ENCODE measurements at regions not wholly inside any gene's neighbourhood (a gene's known extent, or its start where the extent isn't known, plus 50 kb on each side); places are given as distances from the start of the nearest gene placed in this dataset.

DNA sequence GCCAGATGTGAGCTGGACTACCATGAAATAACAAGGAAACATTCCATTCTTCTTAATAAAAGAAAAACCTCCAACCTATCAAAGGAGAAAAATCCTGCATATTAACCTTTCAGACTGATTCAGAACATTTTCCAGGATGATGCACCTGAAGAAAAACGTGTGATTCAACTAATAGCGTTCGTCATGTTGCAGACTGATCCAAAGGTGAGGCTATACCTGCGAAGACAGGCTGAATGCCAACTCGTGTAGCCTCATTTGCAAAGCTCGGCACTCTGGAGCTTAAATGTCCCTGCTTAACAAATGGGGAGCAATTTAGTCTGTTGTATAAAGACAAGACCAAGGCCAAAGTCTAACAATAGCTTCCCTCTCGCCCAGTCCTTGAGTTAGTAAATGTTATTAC lies 172.0 kb upstream of the NOCT start:
- Mint-ChIP-seq H3K4me1 (ENCODE audit: insufficient read depth, unreplicated experiment) (no peaks in the 10 kb centered on the region), H3K9me3 (ENCODE audit: unreplicated experiment) (no peaks in the 10 kb centered on the region), H3K4me3 (ENCODE audit: unreplicated experiment) (no peak overlapping the region), H3K27ac (ENCODE audit: low read depth, unreplicated experiment) (no peak overlapping the region), H3K27me3 (ENCODE audit: insufficient read depth, unreplicated experiment) (peaks cover 23% of the 10 kb centered on the region), H3K36me3 (ENCODE audit: insufficient read depth, unreplicated experiment) (no peaks in the 10 kb centered on the region)
- intact Hi-C loops (cut with micrococcal nuclease), result no loop called here
- CTCF ChIA-PET, result interaction anchor here (0.9 to 1.7 kb wide), 2 partner anchors 27 to 95 kb away, joined by 3 to 6 read pairs; no protein-coding TSS in a partner anchor
- no TSS peak for BruUV-seq (replicated peaks)
- POLR2A ChIA-PET, result interaction anchor here (0.7 kb wide), 1 partner anchor 67 kb away, joined by 3 read pairs; no protein-coding TSS in a partner anchor
- peak; percentile 22 for DNase-seq (ENCODE audit: unreplicated experiment)
- TF ChIP-seq, protein P1, sequence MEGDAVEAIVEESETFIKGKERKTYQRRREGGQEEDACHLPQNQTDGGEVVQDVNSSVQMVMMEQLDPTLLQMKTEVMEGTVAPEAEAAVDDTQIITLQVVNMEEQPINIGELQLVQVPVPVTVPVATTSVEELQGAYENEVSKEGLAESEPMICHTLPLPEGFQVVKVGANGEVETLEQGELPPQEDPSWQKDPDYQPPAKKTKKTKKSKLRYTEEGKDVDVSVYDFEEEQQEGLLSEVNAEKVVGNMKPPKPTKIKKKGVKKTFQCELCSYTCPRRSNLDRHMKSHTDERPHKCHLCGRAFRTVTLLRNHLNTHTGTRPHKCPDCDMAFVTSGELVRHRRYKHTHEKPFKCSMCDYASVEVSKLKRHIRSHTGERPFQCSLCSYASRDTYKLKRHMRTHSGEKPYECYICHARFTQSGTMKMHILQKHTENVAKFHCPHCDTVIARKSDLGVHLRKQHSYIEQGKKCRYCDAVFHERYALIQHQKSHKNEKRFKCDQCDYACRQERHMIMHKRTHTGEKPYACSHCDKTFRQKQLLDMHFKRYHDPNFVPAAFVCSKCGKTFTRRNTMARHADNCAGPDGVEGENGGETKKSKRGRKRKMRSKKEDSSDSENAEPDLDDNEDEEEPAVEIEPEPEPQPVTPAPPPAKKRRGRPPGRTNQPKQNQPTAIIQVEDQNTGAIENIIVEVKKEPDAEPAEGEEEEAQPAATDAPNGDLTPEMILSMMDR (IDR thresholded peaks at IDR 0.05; ENCODE audit: unreplicated experiment), result no peak

DNA sequence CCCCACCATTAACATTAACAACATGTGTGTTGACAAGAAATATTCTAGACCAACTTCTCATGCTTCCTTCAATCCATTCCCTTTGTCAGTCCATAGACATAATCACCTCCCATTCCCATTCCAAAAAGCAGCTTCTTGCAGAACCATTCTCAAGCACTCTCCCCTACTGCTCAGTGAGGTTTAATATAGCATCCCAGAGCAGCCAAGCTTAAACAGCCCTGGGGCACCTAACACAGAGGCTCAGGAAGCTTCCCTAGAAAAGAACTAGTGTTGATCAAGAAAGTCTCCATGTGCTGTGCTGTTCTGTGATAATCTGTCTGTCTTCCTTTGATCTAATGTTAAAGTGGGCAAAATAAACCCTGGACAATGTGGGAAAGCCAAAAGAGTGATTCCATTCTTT lies 174.2 kb upstream of the NOCT start:
- no TSS peak for BruUV-seq (replicated peaks)
- H3K27me3 Mint-ChIP-seq (ENCODE audit: insufficient read depth, unreplicated experiment), result peaks cover 23% of the 10 kb centered on the region

DNA sequence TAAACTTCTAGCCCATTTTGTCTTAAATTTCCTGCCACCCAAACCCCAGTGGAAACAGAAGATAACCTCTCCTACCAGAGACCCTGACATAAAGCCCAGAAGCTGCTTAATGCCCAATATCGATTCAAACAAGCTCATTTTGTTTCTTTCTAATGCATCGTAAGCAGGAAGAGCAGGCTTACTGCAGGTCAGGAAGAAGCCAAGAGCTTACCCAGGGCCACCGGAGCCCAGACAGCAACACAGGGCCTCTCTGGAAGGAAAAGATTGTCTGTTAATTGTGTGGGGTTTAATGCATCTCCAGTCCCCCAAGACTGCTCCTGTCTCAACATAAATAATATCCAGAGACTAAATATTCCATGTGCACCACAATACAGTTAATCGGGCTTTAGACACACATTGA lies 177.3 kb upstream of the NOCT start:
- Mint-ChIP-seq H3K36me3 (ENCODE audit: insufficient read depth, unreplicated experiment) (no peaks in the 10 kb centered on the region), H3K27me3 (ENCODE audit: insufficient read depth, unreplicated experiment) (peaks cover 23% of the 10 kb centered on the region), H3K4me3 (ENCODE audit: unreplicated experiment) (no peak overlapping the region), H3K9me3 (ENCODE audit: unreplicated experiment) (no peaks in the 10 kb centered on the region), H3K27ac (ENCODE audit: low read depth, unreplicated experiment) (no peak overlapping the region), H3K4me1 (ENCODE audit: insufficient read depth, unreplicated experiment) (peaks cover 6% of the 10 kb centered on the region)
- TF ChIP-seq, protein P1 (IDR thresholded peaks at IDR 0.05; ENCODE audit: unreplicated experiment), result no peak
- BruUV-seq (replicated peaks), result no TSS peak
- DNase-seq (ENCODE audit: unreplicated experiment), result no peak
- ChIA-PET POLR2A (no interaction called here), CTCF (interaction anchor here (0.6 to 1.4 kb wide), 3 partner anchors 33 to 149 kb away, joined by 3 to 5 read pairs (median 3); no protein-coding TSS in a partner anchor)
- intact Hi-C loops (cut with micrococcal nuclease), result no loop called here

More for the DNA sequence above, 174.2 kb upstream of the NOCT start:
- no peak for DNase-seq (ENCODE audit: unreplicated experiment)
- H3K36me3 Mint-ChIP-seq (ENCODE audit: insufficient read depth, unreplicated experiment), result no peaks in the 10 kb centered on the region
- ChIA-PET POLR2A (no interaction called here), CTCF (interaction anchor here (0.6 kb wide), 1 partner anchor 27 kb away, joined by 3 read pairs; no protein-coding TSS in a partner anchor)
- no peaks in the 10 kb centered on the region for H3K9me3 Mint-ChIP-seq (ENCODE audit: unreplicated experiment)
- TF ChIP-seq, protein P1 (IDR thresholded peaks at IDR 0.05; ENCODE audit: unreplicated experiment), result no peak
- intact Hi-C loops (cut with micrococcal nuclease), result no loop called here
- no peak overlapping the region for H3K27ac Mint-ChIP-seq (ENCODE audit: low read depth, unreplicated experiment)
- no peaks in the 10 kb centered on the region for H3K4me1 Mint-ChIP-seq (ENCODE audit: insufficient read depth, unreplicated experiment)
- H3K4me3 Mint-ChIP-seq (ENCODE audit: unreplicated experiment), result no peak overlapping the region

DNA sequence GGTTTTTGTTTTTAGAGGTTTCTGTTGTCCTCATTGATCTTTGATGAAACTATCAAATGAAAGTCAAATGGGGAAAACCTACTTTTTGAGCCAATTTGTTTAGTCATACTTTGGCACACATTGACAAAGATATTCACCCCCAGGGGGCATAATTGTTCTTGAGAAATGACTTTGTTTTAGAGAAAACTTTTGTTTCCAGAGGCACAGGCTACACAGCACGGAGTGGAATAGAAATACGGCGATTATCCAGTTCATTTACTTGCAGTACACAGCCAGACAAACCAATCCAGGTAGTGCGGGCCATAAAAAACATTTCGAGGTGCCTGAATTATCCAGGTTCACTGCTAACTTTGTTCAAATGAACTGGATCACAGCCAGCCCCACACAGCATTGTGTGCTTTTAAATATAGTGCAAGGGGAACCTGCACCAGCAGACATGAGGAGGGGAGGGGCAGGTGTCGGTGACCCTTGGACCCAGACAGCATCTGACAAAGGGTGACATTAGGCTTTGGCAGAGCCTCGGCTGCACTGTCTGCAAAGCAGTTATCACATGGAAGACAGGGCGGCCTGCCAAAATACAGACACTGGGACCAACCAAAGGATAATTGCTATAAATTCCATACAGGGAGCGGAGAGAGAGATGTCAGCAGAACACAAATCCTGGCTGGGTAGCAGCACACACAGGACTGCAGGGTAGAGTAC lies 179.6 kb upstream of the NOCT start:
- ChIA-PET CTCF (interaction anchor here (1.2 kb wide), 1 partner anchor 10 kb away, joined by 3 read pairs; no protein-coding TSS in a partner anchor), POLR2A (no interaction called here)
- Mint-ChIP-seq H3K4me3 (ENCODE audit: unreplicated experiment) (no peak overlapping the region), H3K27me3 (ENCODE audit: insufficient read depth, unreplicated experiment) (peaks cover 6% of the 10 kb centered on the region), H3K36me3 (ENCODE audit: insufficient read depth, unreplicated experiment) (no peaks in the 10 kb centered on the region), H3K27ac (ENCODE audit: low read depth, unreplicated experiment) (no peak overlapping the region), H3K4me1 (ENCODE audit: insufficient read depth, unreplicated experiment) (peaks cover 6% of the 10 kb centered on the region), H3K9me3 (ENCODE audit: unreplicated experiment) (no peaks in the 10 kb centered on the region)
- DNase-seq (ENCODE audit: unreplicated experiment), result peak; percentile 80
- TF ChIP-seq, protein P1 (IDR thresholded peaks at IDR 0.05; ENCODE audit: unreplicated experiment), result no peak
- no TSS peak for BruUV-seq (replicated peaks)
- intact Hi-C loops (cut with micrococcal nuclease), result loop anchor here (2.0 kb wide), 1 partner anchor 83 kb away; no protein-coding TSS in a partner anchor

All from MCF 10A (cell line).